HCT116 (cell line): ENCODE measurements at regions not wholly inside any gene's neighbourhood (a gene's known extent, or its start where the extent isn't known, plus 50 kb on each side); places are given as distances from the start of the nearest gene placed in this dataset.

ENCODE experiments used
- ATAC-seq: fragments of 200-7000 bp; cut with Tn5 transposase; 2 replicates; pipeline ENCODE4 v1.9.1; 2020; ENCODE audit warnings: mild to moderate bottlenecking, moderate library complexity
- BruUV-seq: library from RNA; stranded (reverse); fragments of 400-500 nt; replicated peaks from 2 replicates; lab custom pipeline; 2021; lab: Mats Ljungman, UMichigan
- CTCF ChIA-PET: fragments of 300-600 bp; sonication (Branson Sonifier 250); formaldehyde crosslinking; loops from one replicate; lab custom pipeline; 2021; ENCODE audit warnings: antibody characterized with exemption; lab: Charles Lee
- POLR2A ChIA-PET: fragments of 300-600, 350-600 bp; sonication (Branson Sonifier 250); formaldehyde crosslinking; loops from one replicate; lab custom pipeline; 2021; ENCODE audit warnings: antibody characterized with exemption; lab: Charles Lee
- RAD21 ChIA-PET, 2 experiments: fragments of 300-600 bp; sonication (Branson Sonifier 250); formaldehyde crosslinking; loops; one replicate each; lab custom pipeline; 2023; ENCODE audit warnings: low total read pairs in 2 of 2; ENCODE audit not compliant: uncharacterized antibody in 2 of 2, unreplicated experiment in 2 of 2, low non-redundant PET in 1 of 2; lab: Charles Lee
- DNase-seq: peaks from one replicate; pipeline ENCODE4 v3.0.0-alpha.2; 2010; ENCODE audit warnings: low read depth, low spot score
- H2AFZ ChIP-seq: fragments of 200-600 bp; shearing (Covaris generic), sonication (generic); 2 replicates; pipeline ENCODE4 v1.6.1; 2017; ENCODE audit warnings: low read depth, mixed run types, mixed read lengths, antibody characterized with exemption, low read length; ENCODE audit not compliant: poor library complexity, severe bottlenecking
- H3K27ac ChIP-seq: 2 replicates; pipeline ENCODE4 v1.5.1; 2012; ENCODE audit warnings: low read depth, low read length
- H3K27me3 ChIP-seq: fragments of 200-600 bp; sonication (generic); 2 replicates; pipeline ENCODE4 v1.6.1; 2016; ENCODE audit warnings: mixed run types, low read length, mixed read lengths; ENCODE audit not compliant: insufficient read depth
- H3K36me3 ChIP-seq, 2 experiments: fragments of 200-500 bp in 1 of 2; fragments of 200-600 bp in 1 of 2; sonication (Bioruptor generic) in 1 of 2; sonication (generic) in 1 of 2; 2 replicates each; pipeline versions ENCODE4 v1.5.1 to v1.6.1; 2014 to 2016; ENCODE audit warnings: low read length in 2 of 2, inconsistent platforms in 1 of 2, mixed read lengths in 1 of 2, mixed run types in 1 of 2; ENCODE audit not compliant: insufficient read depth in 2 of 2, control insufficient read depth in 1 of 2
- H3K4me1 ChIP-seq, 2 experiments: fragments of 200-600 bp in 1 of 2; sonication (generic) in 1 of 2; 2 replicates each; pipeline versions ENCODE4 v1.5.1 to v1.6.1; 2012 to 2017; ENCODE audit warnings: low read length in 2 of 2, inconsistent platforms in 1 of 2, mild to moderate bottlenecking in 1 of 2, mixed read lengths in 1 of 2, mixed run types in 1 of 2, moderate library complexity in 1 of 2; ENCODE audit not compliant: insufficient read depth in 2 of 2, control insufficient read depth in 1 of 2
- H3K4me2 ChIP-seq: fragments of 200-600 bp; sonication (generic); 2 replicates; pipeline ENCODE4 v1.6.1; 2017; ENCODE audit warnings: mixed run types, low read length, mixed read lengths
- H3K4me3 ChIP-seq, 2 experiments: fragments of 200-600 bp in 1 of 2; sonication (generic) in 1 of 2; replicated peaks in 1 of 2; 2 replicates each; pipeline ENCODE4 v1.5.1; 2011 to 2016; ENCODE audit warnings: low read length in 2 of 2, control low read depth in 1 of 2, low read depth in 1 of 2, mild to moderate bottlenecking in 1 of 2, mixed read lengths in 1 of 2, mixed run types in 1 of 2
- H3K79me2 ChIP-seq: fragments of 200-600 bp; sonication (generic); 2 replicates; pipeline ENCODE4 v1.6.1; 2017; ENCODE audit warnings: mild to moderate bottlenecking, mixed run types, low read length, moderate library complexity, mixed read lengths; ENCODE audit not compliant: insufficient read depth
- H3K9ac ChIP-seq: fragments of 200-600 bp; sonication (generic); 2 replicates; pipeline ENCODE4 v1.6.1; 2016; ENCODE audit warnings: low read length, mixed read lengths
- H3K9me2 ChIP-seq: fragments of 200-600 bp; sonication (generic), shearing (Covaris generic); 2 replicates; pipeline ENCODE4 v1.6.1; 2017; ENCODE audit warnings: mixed run types, mild to moderate bottlenecking, moderate library complexity; ENCODE audit not compliant: insufficient read depth
- H3K9me3 ChIP-seq, 2 experiments: fragments of 200-500 bp in 1 of 2; fragments of 200-600 bp in 1 of 2; sonication (Bioruptor generic) in 1 of 2; sonication (generic) in 1 of 2; 2 replicates each; pipeline ENCODE4 v1.6.1; 2014 to 2017; ENCODE audit warnings: low read length in 2 of 2, mixed read lengths in 2 of 2, inconsistent platforms in 1 of 2, low read depth in 1 of 2, mild to moderate bottlenecking in 1 of 2, mixed run types in 1 of 2, moderate library complexity in 1 of 2; ENCODE audit not compliant: control insufficient read depth in 1 of 2, insufficient read depth in 1 of 2
- H4K20me1 ChIP-seq: fragments of 200-600 bp; sonication (generic), shearing (Covaris generic); 2 replicates; pipeline ENCODE4 v1.6.1; 2017; ENCODE audit warnings: mixed run types, mild to moderate bottlenecking, moderate library complexity; ENCODE audit not compliant: insufficient read depth
- EZH2 ChIP-seq: fragments of 200-600 bp; sonication (generic); IDR thresholded peaks from 2 replicates; pipeline ENCODE4 v1.6.1; 2017; ENCODE audit warnings: antibody characterized with exemption, mixed run types
- FOSL1 ChIP-seq: IDR thresholded peaks from 2 replicates; pipeline ENCODE4 v1.6.1; 2012; ENCODE audit warnings: low read depth
- MAX ChIP-seq: IDR thresholded peaks from 2 replicates; pipeline ENCODE4 v1.6.1; 2012
- POLR2A ChIP-seq: IDR thresholded peaks from 2 replicates; pipeline ENCODE4 v1.7.0; 2011; ENCODE audit warnings: borderline replicate concordance; ENCODE audit not compliant: insufficient read depth, insufficient read length; ENCODE audit errors: extremely low read depth
- POLR2AphosphoS5 ChIP-seq: IDR thresholded peaks from 2 replicates; pipeline ENCODE4 v1.6.1; 2011; ENCODE audit warnings: mild to moderate bottlenecking, low read depth, low read length, moderate library complexity
- RAD21 ChIP-seq: IDR thresholded peaks from 2 replicates; pipeline ENCODE4 v1.6.1; 2012; ENCODE audit warnings: low read depth, mild to moderate bottlenecking
- SIN3A ChIP-seq: IDR thresholded peaks from 2 replicates; pipeline ENCODE4 v1.6.1; 2012; ENCODE audit warnings: low read depth
- SP1 ChIP-seq: IDR thresholded peaks from 2 replicates; pipeline ENCODE4 v1.6.1; 2012; ENCODE audit warnings: low read depth
- SRF ChIP-seq: IDR thresholded peaks from 2 replicates; pipeline ENCODE4 v1.6.1; 2012; ENCODE audit warnings: low read depth
- ZFX ChIP-seq: fragments of 450-650 bp; IDR thresholded peaks from 2 replicates; pipeline ENCODE4 v1.6.1; 2017
- ZNF274 ChIP-seq: fragments of 200-500 bp; sonication (Bioruptor generic); IDR thresholded peaks from 2 replicates; pipeline ENCODE4 v1.6.1; 2014; ENCODE audit warnings: mild to moderate bottlenecking, low read depth, low read length, inconsistent platforms
- intact Hi-C: fragments of 100-400 bp; cut with micrococcal nuclease; formaldehyde crosslinking; loops from 2 replicates; pipeline ENCODE4 v1.10.0; 2022

GRCh38 chr3:104198131-104198530, 1168.6 kb upstream of the ALCAM start:
- H3K79me2 ChIP-seq = no peaks in the 10 kb centered on the region
- no peaks in the 10 kb centered on the region for H4K20me1 ChIP-seq
- H3K27ac ChIP-seq = no peak overlapping the region
- H2AFZ ChIP-seq = no peak overlapping the region
- H3K9me2 ChIP-seq = no peaks in the 10 kb centered on the region
- no peaks in the 10 kb centered on the region for H3K4me1 ChIP-seq
- H3K27me3 ChIP-seq = no peaks in the 10 kb centered on the region
- intact Hi-C loops = no loop called here
- no peak overlapping the region for H3K4me2 ChIP-seq
- ChIA-PET POLR2A (no interaction called here), RAD21 (no interaction called here), CTCF (no interaction called here)
- no peak overlapping the region for H3K9ac ChIP-seq
- no peak overlapping the region for H3K4me3 ChIP-seq
- H3K36me3 ChIP-seq = no peaks in the 10 kb centered on the region
- BruUV-seq = no TSS peak
- ATAC-seq (no peak), DNase-seq (no peak)
- H3K9me3 ChIP-seq = no peaks in the 10 kb centered on the region
- TF ChIP-seq EZH2 = no peak
- TF ChIP-seq FOSL1 = no peak
- no peak for TF ChIP-seq SP1
- no peak for TF ChIP-seq ZNF274
- TF ChIP-seq ZFX = no peak
- TF ChIP-seq SRF = no peak

- CTCF ChIA-PET = no interaction called here
- Histone ChIP-seq H3K27me3 (no peaks in the 10 kb centered on the region), H3K79me2 (no peaks in the 10 kb centered on the region), H2AFZ (no peak overlapping the region), H3K9ac (no peak overlapping the region), H3K9me2 (no peaks in the 10 kb centered on the region; the same call in 1 of the 2 replicates), H3K4me2 (no peak overlapping the region), H3K4me3 (no peak overlapping the region), H3K4me1 (no peaks in the 10 kb centered on the region), H3K27ac (no peak overlapping the region), H4K20me1 (no peaks in the 10 kb centered on the region), H3K36me3 (no peaks in the 10 kb centered on the region), H3K9me3 (no peaks in the 10 kb centered on the region)
- POLR2A ChIA-PET = no interaction called here
- TF ChIP-seq RAD21 (no peak), POLR2A (no peak), POLR2AphosphoS5 (no peak), SIN3A (no peak), MAX (no peak), ZFX (no peak), EZH2 (no peak)
- DNase-seq (no peak), ATAC-seq (no peak)
- BruUV-seq = no TSS peak
- intact Hi-C loops = no loop called here
- RAD21 ChIA-PET = no interaction called here
These were observed 1159.8 kb upstream of the ALCAM start for GRCh38 chr3:104206925-104207324.
